ENCODE measurements at regions not wholly inside any gene's neighbourhood (a gene's known extent, or its start where the extent isn't known, plus 50 kb on each side); places are given as distances from the start of the nearest gene placed in this dataset.

GRCh38 chr14:66087231-66087630, 398.9 kb upstream of the CCDC196 start:
- no peak for TF ChIP-seq CTCF (IDR thresholded peaks at IDR 0.05; ENCODE audit: borderline replicate concordance, extremely low read depth, low read length, poor library complexity, severe bottlenecking)
- TF ChIP-seq EZH2 (IDR thresholded peaks at IDR 0.05; ENCODE audit: borderline replicate concordance, low read depth, low read length, severe bottlenecking), result no peak
